SU-DHL-6 (cell line): ENCODE measurements at regions not wholly inside any gene's neighbourhood (a gene's known extent, or its start where the extent isn't known, plus 50 kb on each side); places are given as distances from the start of the nearest gene placed in this dataset.

ENCODE experiments used
- EZH2phosphoT487 ChIP-seq: fragments of 200-600 bp; sonication (generic), shearing (Covaris generic); conservative IDR thresholded peaks from 2 replicates; pipeline ENCODE4 v1.6.1; 2018; ENCODE audit warnings: mild to moderate bottlenecking, antibody characterized with exemption, low read length, moderate library complexity, mixed read lengths
- TF ChIP-seq, protein P1 (sequence below): fragments of 200-600 bp; sonication (generic); IDR thresholded peaks from one replicate; pipeline ENCODE4 v1.5.1; 2017; ENCODE audit warnings: antibody characterized with exemption, mild to moderate bottlenecking, low read length, moderate library complexity; ENCODE audit not compliant: insufficient read depth, poor library complexity, severe bottlenecking

- TF ChIP-seq, protein P1, sequence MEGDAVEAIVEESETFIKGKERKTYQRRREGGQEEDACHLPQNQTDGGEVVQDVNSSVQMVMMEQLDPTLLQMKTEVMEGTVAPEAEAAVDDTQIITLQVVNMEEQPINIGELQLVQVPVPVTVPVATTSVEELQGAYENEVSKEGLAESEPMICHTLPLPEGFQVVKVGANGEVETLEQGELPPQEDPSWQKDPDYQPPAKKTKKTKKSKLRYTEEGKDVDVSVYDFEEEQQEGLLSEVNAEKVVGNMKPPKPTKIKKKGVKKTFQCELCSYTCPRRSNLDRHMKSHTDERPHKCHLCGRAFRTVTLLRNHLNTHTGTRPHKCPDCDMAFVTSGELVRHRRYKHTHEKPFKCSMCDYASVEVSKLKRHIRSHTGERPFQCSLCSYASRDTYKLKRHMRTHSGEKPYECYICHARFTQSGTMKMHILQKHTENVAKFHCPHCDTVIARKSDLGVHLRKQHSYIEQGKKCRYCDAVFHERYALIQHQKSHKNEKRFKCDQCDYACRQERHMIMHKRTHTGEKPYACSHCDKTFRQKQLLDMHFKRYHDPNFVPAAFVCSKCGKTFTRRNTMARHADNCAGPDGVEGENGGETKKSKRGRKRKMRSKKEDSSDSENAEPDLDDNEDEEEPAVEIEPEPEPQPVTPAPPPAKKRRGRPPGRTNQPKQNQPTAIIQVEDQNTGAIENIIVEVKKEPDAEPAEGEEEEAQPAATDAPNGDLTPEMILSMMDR, result no peak
- no peak for TF ChIP-seq EZH2phosphoT487
Observed at GRCh38 chr1:36667256-36667655, 184.5 kb upstream of the CSF3R start.
